ENCODE measurements at regions not wholly inside any gene's neighbourhood (a gene's known extent, or its start where the extent isn't known, plus 50 kb on each side); places are given as distances from the start of the nearest gene placed in this dataset.
A peak's percentile ranks its signal among the peaks of the same experiment; 100 is the strongest.

DNA sequence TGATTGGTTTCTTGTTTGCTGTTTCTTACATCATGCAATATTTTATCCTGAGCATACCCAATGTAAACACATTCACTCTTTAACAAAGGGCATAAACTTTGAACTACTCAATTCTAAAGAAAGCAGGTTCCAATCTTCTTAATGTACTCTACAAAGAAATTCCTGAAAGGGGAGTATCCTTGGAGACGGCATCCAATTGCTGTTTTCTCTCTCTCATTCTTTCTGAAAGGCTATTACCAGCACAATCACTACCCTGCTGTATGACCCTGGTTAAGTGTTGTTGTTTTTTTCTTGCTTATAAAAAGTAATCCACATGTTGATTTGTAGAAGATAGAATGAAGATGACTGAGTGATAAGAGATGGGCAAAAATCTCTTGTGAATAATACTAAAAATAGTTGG is 176.0 kb downstream of the ZNF365 start:
- no peak for DNase-seq
- ATAC-seq, result no peak

GRCh38 chr10:62554632-62555199 is 180.5 kb downstream of the ZNF365 start:
- no peak for TF ChIP-seq POLR2A (IDR thresholded peaks at IDR 0.05)
- TF ChIP-seq CTCF (IDR thresholded peaks at IDR 0.05), result peak in 11 of 12 donors; percentile 26 to 56 (median 44)
- H3K27ac ChIP-seq, result no peak overlapping the region
- 45 to 50% (median 47%) methylated on average over 7 of the region's 7 CpGs for WGBS, 4 donors
- peaks cover 0 to 1% (median 0%) of the 10 kb centered on the region in 12 donors for H3K4me1 ChIP-seq
- peak in 1 of 4 donors; percentile 50 for ATAC-seq
- no peaks in the 10 kb centered on the region for H3K9me3 ChIP-seq
- intact Hi-C loops (cut with DNase I), result loop anchor here in 1 of 10 donors (10.0 kb wide), 1 partner anchor 120 kb away; no protein-coding TSS in a partner anchor
- H3K36me3 ChIP-seq, result no peaks in the 10 kb centered on the region
- H3K4me3 ChIP-seq, result no peak overlapping the region
- no peak for DNase-seq
- H3K27me3 ChIP-seq, result peaks cover 0 to 2% (median 0%) of the 10 kb centered on the region in 9 donors

More for the DNA sequence above, 176.0 kb downstream of the ZNF365 start:
- WGBS, 4 donors, result 81 to 88% (median 84%) methylated on average over 1 of the region's 1 CpG
- no peaks in the 10 kb centered on the region for H3K36me3 ChIP-seq
- no peak overlapping the region for H3K27ac ChIP-seq
- TF ChIP-seq POLR2A (IDR thresholded peaks at IDR 0.05) (no peak), CTCF (IDR thresholded peaks at IDR 0.05) (no peak)
- intact Hi-C loops (cut with DNase I), result loop anchor here in 1 of 10 donors (10.0 kb wide), 1 partner anchor 115 kb away; no protein-coding TSS in a partner anchor
- H3K4me3 ChIP-seq, result no peak overlapping the region
- H3K4me1 ChIP-seq, result peaks cover 0 to 17% (median 0%) of the 10 kb centered on the region in 12 donors
- H3K9me3 ChIP-seq, result no peaks in the 10 kb centered on the region
- peaks cover 0 to 2% (median 0%) of the 10 kb centered on the region in 9 donors for H3K27me3 ChIP-seq

DNA sequence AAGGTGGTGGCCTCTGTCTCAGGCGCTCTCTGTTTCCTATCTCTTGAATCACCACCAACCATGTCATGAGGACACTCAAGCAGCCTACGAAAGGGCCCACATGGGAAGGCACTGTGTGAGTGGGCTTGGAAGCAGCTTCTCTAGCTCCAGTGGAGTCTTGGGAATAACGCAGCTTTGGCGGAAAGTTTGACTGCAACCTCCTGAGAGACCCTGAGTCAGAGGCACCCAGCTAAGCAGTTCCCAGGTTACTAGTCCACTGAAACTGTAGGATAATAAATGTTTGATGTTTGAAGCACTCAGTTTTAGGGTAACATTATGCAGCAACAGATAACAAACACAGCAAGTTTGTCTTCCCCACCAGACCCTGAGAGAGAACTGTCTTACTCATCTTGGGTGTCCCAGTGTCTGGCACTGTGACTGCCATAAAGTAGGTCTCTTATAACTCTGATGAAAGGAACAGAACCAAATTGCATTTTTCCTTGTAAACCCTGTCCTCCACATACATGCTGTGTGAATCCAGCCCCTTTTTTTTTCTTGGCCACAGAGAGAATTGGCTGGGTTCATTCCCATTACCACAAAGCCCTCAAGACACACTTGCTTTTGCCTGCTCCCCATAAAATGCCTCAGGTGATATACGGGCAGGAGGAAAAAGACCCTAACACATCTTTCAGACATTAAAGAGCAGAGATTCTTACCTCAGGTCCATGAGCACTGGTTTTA is 185.5 kb downstream of the ZNF365 start:
- intact Hi-C loops (cut with DNase I), result loop anchor here in 1 of 10 donors (10.0 kb wide), 1 partner anchor 125 kb away; no protein-coding TSS in a partner anchor
- Histone ChIP-seq H3K27ac (peak overlapping the region in 2 of 12 donors; percentile 8 to 30), H3K4me3 (no peak overlapping the region), H3K36me3 (no peaks in the 10 kb centered on the region), H3K9me3 (no peaks in the 10 kb centered on the region), H3K4me1 (peaks cover 0 to 12% (median 2%) of the 10 kb centered on the region in 12 donors), H3K27me3 (peaks cover 0 to 2% (median 0%) of the 10 kb centered on the region in 9 donors)
- DNase-seq (no peak), ATAC-seq (no peak)
- 86 to 89% (median 88%) methylated on average over 3 to 5 of the region's 5 CpGs for WGBS, 4 donors
- no peak for TF ChIP-seq CTCF (IDR thresholded peaks at IDR 0.05)
- TF ChIP-seq POLR2A (IDR thresholded peaks at IDR 0.05), result no peak

DNA sequence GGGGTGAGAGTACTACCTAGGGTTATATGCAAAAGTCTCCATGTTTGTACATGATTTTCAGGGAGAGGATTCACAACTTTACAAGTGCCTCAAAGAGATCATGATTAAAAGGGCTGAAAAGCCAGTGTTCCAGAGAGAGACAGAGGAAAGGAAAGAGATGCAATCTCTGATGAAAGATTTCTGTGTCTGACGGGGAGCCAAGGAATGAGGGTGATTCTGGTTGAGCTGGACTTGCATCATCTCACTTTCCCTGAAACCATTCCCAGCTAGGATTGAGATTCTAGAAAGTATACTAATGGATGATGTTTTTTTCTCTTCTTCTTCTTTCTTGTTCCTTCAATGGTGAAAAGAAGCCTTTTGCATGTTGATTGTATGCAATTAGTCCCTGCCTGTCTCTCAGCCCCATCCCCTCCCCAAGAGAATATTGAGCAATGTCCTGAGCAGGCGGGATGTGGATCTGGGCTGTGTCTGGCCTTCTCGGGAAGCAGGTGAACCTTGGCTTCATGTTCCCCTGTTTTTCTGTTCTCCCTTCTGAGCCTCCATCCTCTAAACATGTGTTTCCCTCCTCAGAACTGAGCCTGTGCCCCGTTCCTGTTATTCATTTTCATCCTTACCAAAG is 186.1 kb downstream of the ZNF365 start:
- Histone ChIP-seq H3K27me3 (peaks cover 0 to 2% (median 0%) of the 10 kb centered on the region in 9 donors), H3K4me3 (no peak overlapping the region), H3K4me1 (peaks cover 0 to 13% (median 2%) of the 10 kb centered on the region in 12 donors), H3K36me3 (no peaks in the 10 kb centered on the region), H3K27ac (peak overlapping the region in 2 of 12 donors; percentile 8 to 30), H3K9me3 (no peaks in the 10 kb centered on the region)
- no peak for TF ChIP-seq CTCF (IDR thresholded peaks at IDR 0.05)
- TF ChIP-seq POLR2A (IDR thresholded peaks at IDR 0.05), result no peak
- DNase-seq (peak in 2 of 5 donors; percentile 11 to 33), ATAC-seq (peak in 1 of 4 donors; percentile 40)
- 56 to 68% (median 63%) methylated on average over 4 of the region's 4 CpGs for WGBS, 4 donors
- intact Hi-C loops (cut with DNase I), result no loop called here

All from heart left ventricle (tissue), 16 donors.